Astrocyte (in vitro differentiated cells and primary cell): ENCODE measurements at regions not wholly inside any gene's neighbourhood (a gene's known extent, or its start where the extent isn't known, plus 50 kb on each side); places are given as distances from the start of the nearest gene placed in this dataset.

Source experiments
- CTCF ChIP-seq: IDR thresholded peaks from 2 replicates; pipeline ENCODE4 v1.5.1; 2011; ENCODE audit warnings: low read depth, mild to moderate bottlenecking, inconsistent platforms, low read length, moderate library complexity; ENCODE audit not compliant: insufficient read depth
- EZH2 ChIP-seq: IDR thresholded peaks from 2 replicates; pipeline ENCODE4 v1.6.1; 2012; ENCODE audit warnings: mild to moderate bottlenecking, low read length, inconsistent platforms; ENCODE audit not compliant: insufficient read depth

- TF ChIP-seq CTCF (no peak), EZH2 (no peak)
Measured at GRCh38 chr13:89803839-89804238, 1543.6 kb upstream of the MIR17HG start.
